ENCODE measurements at regions not wholly inside any gene's neighbourhood (a gene's known extent, or its start where the extent isn't known, plus 50 kb on each side); places are given as distances from the start of the nearest gene placed in this dataset.

GRCh38 chr21:43298546-43299440, 128.1 kb downstream of the SIK1 start:
- TF ChIP-seq CTCF (IDR thresholded peaks at IDR 0.05) (no peak), POLR2A (IDR thresholded peaks at IDR 0.05) (no peak)
